T47D (cell line): ENCODE measurements at regions not wholly inside any gene's neighbourhood (a gene's known extent, or its start where the extent isn't known, plus 50 kb on each side); places are given as distances from the start of the nearest gene placed in this dataset.

Source experiments
- DNase-seq, 2 experiments: peaks; one replicate each; pipeline versions ENCODE4 v3.0.0 to v3.0.0-alpha.2; 2011 to 2012; ENCODE audit warnings: low read depth in 1 of 2, low spot score in 1 of 2
- JUND ChIP-seq: IDR thresholded peaks from 2 replicates; pipeline ENCODE4 v1.6.1; 2012; ENCODE audit warnings: low read depth
- in situ Hi-C: cut with HindIII; loops from 2 replicates; pipeline ENCODE4 v1.10.0; 2016; ENCODE audit warnings: low sequenced_read_pairs, low pct_unique_long_range_greater_than_20kb

GRCh38 chr3:59256230-59256629 is 206.4 kb upstream of the CFAP20DC start:
- no peak for TF ChIP-seq JUND
- DNase-seq: no peak
- in situ Hi-C loops: no loop called here

DNA sequence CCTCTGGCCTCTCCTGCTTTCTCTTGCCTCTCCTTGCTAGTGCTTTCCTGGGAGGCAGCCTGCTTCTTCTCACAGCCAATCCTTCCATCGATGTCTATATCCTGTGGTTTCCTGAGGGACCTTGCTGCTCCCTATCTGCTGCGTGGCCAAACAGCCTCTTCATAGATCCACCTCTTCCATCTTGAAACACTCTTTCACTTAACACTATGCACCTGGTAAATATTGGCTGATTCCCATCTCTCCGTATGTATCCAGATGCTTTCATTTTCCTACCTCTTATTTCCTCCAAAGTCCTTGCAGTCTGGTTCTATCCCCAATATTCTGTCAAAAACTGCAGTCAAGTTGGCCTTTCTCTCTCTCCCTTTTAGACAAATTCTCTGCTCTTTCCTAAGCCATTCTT is 205.2 kb upstream of the CFAP20DC start:
- no peak for DNase-seq
- in situ Hi-C loops: no loop called here
- TF ChIP-seq JUND: no peak

- no peak for DNase-seq
- no peak for TF ChIP-seq JUND
- in situ Hi-C loops: no loop called here
Measured at GRCh38 chr3:59254433-59254832, 204.6 kb upstream of the CFAP20DC start.

DNA sequence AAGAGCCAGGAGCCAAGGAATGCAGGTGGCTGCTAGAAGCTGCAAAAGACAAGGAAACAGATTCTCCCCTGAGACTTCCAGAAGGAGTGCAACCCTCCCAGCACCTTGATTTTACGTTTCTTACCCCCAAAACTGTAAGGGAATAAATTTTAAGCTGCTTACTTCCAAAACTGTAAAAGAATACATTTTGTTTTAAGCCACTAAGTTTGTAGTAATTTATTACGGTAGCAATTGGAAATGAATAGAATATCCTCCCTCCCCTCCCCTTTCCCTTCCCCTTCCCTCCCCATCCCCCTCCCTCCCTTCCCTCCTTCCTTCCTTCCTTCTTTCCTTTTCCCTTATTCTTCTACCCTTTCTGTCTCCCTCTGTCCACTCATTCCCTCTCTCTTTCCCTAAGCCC is 203.7 kb upstream of the CFAP20DC start:
- DNase-seq: no peak
- no peak for TF ChIP-seq JUND
- in situ Hi-C loops: no loop called here

DNA sequence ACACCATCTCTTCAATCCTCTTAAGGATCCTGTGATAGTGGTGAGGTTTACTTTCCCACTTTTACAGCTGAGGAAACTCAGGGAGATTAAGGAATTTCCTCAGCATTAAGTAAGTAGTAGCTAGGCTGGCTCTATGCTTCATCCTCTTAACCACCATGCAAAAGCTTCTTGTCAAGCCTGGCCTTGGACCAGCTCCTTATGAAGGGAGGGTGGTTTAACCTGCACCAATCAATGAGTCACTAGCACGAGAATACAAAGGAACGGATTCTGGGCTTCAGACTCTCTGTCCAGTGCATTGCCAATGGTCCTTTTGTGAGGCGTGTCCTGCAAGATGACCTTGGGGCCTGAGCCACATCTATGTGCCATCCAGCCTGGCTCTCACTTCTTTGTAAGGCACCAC is 202.0 kb upstream of the CFAP20DC start:
- DNase-seq: no peak
- no peak for TF ChIP-seq JUND
- in situ Hi-C loops: no loop called here

GRCh38 chr3:59250600-59250999 is 200.8 kb upstream of the CFAP20DC start:
- no peak for DNase-seq
- in situ Hi-C loops: no loop called here
- TF ChIP-seq JUND: no peak

DNA sequence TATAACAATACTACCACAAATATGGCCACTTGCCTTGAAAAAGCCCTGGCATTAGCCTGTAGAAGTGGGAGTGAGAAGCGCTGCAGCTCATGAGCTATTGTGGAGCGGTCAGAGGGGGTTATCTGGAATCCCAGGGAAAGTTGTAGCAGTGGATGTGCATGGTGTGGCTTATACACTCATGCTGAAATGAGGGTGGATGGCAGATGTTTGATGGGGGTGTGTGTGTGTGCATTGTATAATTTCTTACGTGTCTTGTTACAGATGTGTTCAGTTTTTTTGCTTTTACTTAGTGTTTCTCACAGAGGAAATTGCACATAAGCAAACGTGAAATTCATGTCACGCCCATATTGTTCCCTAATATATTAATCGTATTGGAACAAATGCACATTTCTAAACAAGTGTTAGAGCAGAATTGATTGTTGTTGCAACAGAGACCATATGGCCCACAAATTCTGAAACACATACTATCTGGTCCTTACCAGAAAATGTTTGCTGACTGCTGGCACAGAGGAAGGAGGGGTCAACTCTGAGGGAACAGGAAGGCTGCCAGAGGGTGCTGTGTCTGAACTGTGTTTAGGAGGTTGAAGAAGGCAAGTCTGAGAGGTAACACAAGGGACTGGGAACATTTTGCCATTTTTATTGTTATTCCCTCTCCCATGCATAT is 200.0 kb upstream of the CFAP20DC start:
- in situ Hi-C loops: no loop called here
- no peak for TF ChIP-seq JUND
- no peak for DNase-seq

- in situ Hi-C loops: no loop called here
- DNase-seq: no peak
- TF ChIP-seq JUND: no peak
Measured at GRCh38 chr3:59249004-59249403, 199.2 kb upstream of the CFAP20DC start.

DNA sequence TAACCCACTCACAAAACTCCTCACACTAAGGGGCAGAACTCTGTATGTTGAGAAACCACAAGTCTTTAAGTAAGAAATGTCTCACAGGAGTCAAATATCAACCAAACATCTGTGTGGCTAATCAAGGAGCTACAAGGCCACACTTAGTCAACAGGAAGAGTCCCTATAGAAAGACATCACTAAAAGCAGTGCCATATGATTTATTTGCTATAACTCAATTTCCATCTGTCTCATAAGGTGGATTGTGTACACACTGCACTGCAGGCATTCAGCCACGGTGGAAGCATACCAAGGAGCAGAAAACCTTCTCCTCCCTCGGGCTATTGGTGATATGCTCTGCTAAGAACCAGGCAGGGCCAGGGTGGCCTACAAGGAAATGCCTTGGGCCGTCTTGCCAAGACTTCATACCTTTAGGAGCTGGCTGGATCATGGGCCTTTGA is 197.6 kb upstream of the CFAP20DC start:
- in situ Hi-C loops: no loop called here
- no peak for TF ChIP-seq JUND
- DNase-seq: peak; percentile 13 to 83

DNA sequence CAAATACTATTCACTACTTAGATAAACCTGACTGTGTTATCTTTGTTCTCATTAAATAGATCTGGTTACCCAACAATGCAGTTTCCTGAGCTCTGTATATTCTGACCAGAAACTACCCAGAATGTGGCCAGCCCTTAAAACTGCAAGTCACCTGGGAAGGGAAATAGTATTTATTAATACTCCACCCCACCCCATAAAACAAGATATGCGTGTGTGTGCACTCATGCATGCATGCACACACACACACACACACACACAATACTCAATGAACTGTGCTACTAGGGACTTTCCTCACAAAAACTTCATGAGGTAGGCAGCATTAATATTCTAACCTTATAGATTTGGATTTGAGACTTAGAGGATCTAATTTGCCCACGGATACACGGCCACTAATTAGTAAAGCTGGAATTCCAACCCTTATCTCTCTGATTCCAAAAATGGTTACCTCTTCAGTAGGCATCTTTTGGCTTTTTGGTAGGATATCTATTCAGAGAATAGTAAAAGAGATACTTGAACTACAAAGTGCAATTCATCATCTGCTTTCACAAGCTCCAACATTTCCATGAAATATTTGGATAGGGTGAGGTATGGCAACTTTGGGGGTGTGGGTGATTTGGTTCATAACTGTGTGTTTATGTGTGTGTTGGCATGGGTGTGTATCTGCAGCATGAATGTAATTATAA is 197.0 kb upstream of the CFAP20DC start:
- no peak for DNase-seq
- TF ChIP-seq JUND: no peak
- in situ Hi-C loops: no loop called here

- no peak for DNase-seq
- no peak for TF ChIP-seq JUND
- in situ Hi-C loops: no loop called here
Measured at GRCh38 chr3:59245859-59246501, 196.2 kb upstream of the CFAP20DC start.

- TF ChIP-seq JUND: no peak
- in situ Hi-C loops: no loop called here
- DNase-seq: no peak
Measured at GRCh38 chr3:59245300-59245858, 195.6 kb upstream of the CFAP20DC start.

DNA sequence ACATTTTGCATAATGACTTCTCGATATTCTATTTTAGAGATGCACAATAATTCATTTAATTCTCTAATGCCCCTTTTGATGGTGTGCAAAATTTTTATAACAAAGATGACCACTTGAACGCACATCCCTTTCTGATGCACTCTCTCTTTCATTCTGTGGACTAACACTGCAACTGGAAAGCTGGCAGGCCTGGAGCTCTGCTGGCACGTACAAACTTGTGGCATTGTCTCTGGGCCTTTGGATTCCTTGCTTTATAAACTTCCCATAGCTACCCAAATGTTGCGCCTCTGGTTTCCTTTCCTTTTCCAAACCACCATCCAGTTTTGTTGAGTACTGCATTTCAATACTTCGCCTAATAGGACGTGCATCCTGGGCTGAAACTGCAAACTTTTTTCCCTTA is 194.5 kb upstream of the CFAP20DC start:
- no peak for DNase-seq
- TF ChIP-seq JUND: no peak
- in situ Hi-C loops: no loop called here
